PFSK-1 (cell line): ENCODE measurements at regions not wholly inside any gene's neighbourhood (a gene's known extent, or its start where the extent isn't known, plus 50 kb on each side); places are given as distances from the start of the nearest gene placed in this dataset.

ENCODE experiments used
- FOXP2 ChIP-seq: optimal IDR thresholded peaks from 2 replicates; pipeline ENCODE3; 2011; ENCODE audit warnings: borderline replicate concordance, control low read depth, inconsistent platforms; ENCODE audit not compliant: insufficient read depth; ENCODE audit errors: extremely low read length, extremely low read depth
- POLR2AphosphoS5 ChIP-seq: IDR thresholded peaks from 2 replicates; pipeline ENCODE4 v1.6.1; 2012; ENCODE audit warnings: low read depth, mild to moderate bottlenecking, control low read depth, low read length, moderate library complexity
- REST ChIP-seq, 2 experiments: IDR thresholded peaks; 2 replicates each; pipeline versions ENCODE4 v1.6.1 to v1.8.0; 2011 to 2012; ENCODE audit warnings: low read depth in 2 of 2, low read length in 2 of 2, control low read depth in 1 of 2, inconsistent platforms in 1 of 2, mild to moderate bottlenecking in 1 of 2, moderate library complexity in 1 of 2; ENCODE audit not compliant: insufficient read depth in 1 of 2
- SIN3A ChIP-seq: IDR thresholded peaks from 2 replicates; pipeline ENCODE4 v1.6.1; 2012; ENCODE audit warnings: mild to moderate bottlenecking, low read length, moderate library complexity, borderline replicate concordance; ENCODE audit not compliant: insufficient read depth
- TAF1 ChIP-seq: IDR thresholded peaks from 2 replicates; pipeline ENCODE4 v1.6.1; 2012; ENCODE audit warnings: low read length, control low read depth, borderline replicate concordance; ENCODE audit not compliant: insufficient read depth

- no peak for TF ChIP-seq FOXP2
- TF ChIP-seq SIN3A = no peak
- TF ChIP-seq POLR2AphosphoS5 = no peak
- no peak for TF ChIP-seq REST (IDR thresholded peaks at IDR 0.05; ENCODE audit: insufficient read depth in 1 of 2, low read depth in 2 of 2, low read length in 2 of 2)
- TF ChIP-seq TAF1 = no peak
These were observed 283.8 kb upstream of the TSHZ3 start for GRCh38 chr19:31633014-31633413.

- TF ChIP-seq TAF1 = no peak
- TF ChIP-seq SIN3A = no peak
- TF ChIP-seq REST (IDR thresholded peaks at IDR 0.05; ENCODE audit: insufficient read depth in 1 of 2, low read depth in 2 of 2, low read length in 2 of 2) = no peak
- no peak for TF ChIP-seq POLR2AphosphoS5
- no peak for TF ChIP-seq FOXP2
These were observed 290.1 kb upstream of the TSHZ3 start for GRCh38 chr19:31639306-31639705.

- TF ChIP-seq POLR2AphosphoS5 = no peak
- TF ChIP-seq FOXP2 = no peak
- TF ChIP-seq SIN3A = no peak
- TF ChIP-seq REST (IDR thresholded peaks at IDR 0.05; ENCODE audit: insufficient read depth in 1 of 2, low read depth in 2 of 2, low read length in 2 of 2) = no peak
- no peak for TF ChIP-seq TAF1
These were observed 292.4 kb upstream of the TSHZ3 start for GRCh38 chr19:31641591-31641990.

- TF ChIP-seq FOXP2 = no peak
- TF ChIP-seq POLR2AphosphoS5 = no peak
- TF ChIP-seq SIN3A = no peak
- TF ChIP-seq TAF1 = no peak
- no peak for TF ChIP-seq REST (IDR thresholded peaks at IDR 0.05; ENCODE audit: insufficient read depth in 1 of 2, low read depth in 2 of 2, low read length in 2 of 2)
These were observed 299.1 kb upstream of the TSHZ3 start for GRCh38 chr19:31648347-31648746.

GRCh38 chr19:31656507-31656906 lies 307.3 kb upstream of the TSHZ3 start:
- TF ChIP-seq SIN3A (no peak), FOXP2 (no peak), TAF1 (no peak), REST (IDR thresholded peaks at IDR 0.05; ENCODE audit: insufficient read depth in 1 of 2, low read depth in 2 of 2, low read length in 2 of 2) (no peak), POLR2AphosphoS5 (no peak)
